HEK293T (cell line): ENCODE measurements at regions not wholly inside any gene's neighbourhood (a gene's known extent, or its start where the extent isn't known, plus 50 kb on each side); places are given as distances from the start of the nearest gene placed in this dataset.

Source experiments
- BHLHE40 ChIP-seq: fragments of 450-650 bp; IDR thresholded peaks from 2 replicates; pipeline ENCODE4 v1.6.1; 2016; ENCODE audit warnings: mild to moderate bottlenecking, moderate library complexity, borderline replicate concordance
- CTBP1 ChIP-seq: fragments of 450-650 bp; IDR thresholded peaks from 2 replicates; pipeline ENCODE4 v1.6.1; 2016; ENCODE audit warnings: borderline replicate concordance
- ELF4 ChIP-seq: fragments of 450-650 bp; IDR thresholded peaks from 2 replicates; pipeline ENCODE4 v1.6.1; 2017; ENCODE audit warnings: antibody characterized with exemption
- FOXA1 ChIP-seq: fragments of 450-650 bp; IDR thresholded peaks from 2 replicates; pipeline ENCODE4 v1.6.1; 2016; ENCODE audit warnings: mild to moderate bottlenecking
- FOXM1 ChIP-seq: fragments of 450-650 bp; IDR thresholded peaks from 2 replicates; pipeline ENCODE4 v1.6.1; 2017; ENCODE audit warnings: mild to moderate bottlenecking, borderline replicate concordance
- HDGF ChIP-seq: fragments of 450-650 bp; IDR thresholded peaks from 2 replicates; pipeline ENCODE4 v1.6.1; 2017; ENCODE audit warnings: antibody characterized with exemption, borderline replicate concordance
- NFRKB ChIP-seq: fragments of 450-650 bp; IDR thresholded peaks from 2 replicates; pipeline ENCODE4 v1.6.1; 2016; ENCODE audit warnings: mild to moderate bottlenecking, moderate library complexity
- SP1 ChIP-seq: fragments of 450-650 bp; IDR thresholded peaks from 2 replicates; pipeline ENCODE4 v1.6.1; 2017
- SUZ12 ChIP-seq: fragments of 450-650 bp; IDR thresholded peaks from 2 replicates; pipeline ENCODE4 v1.6.1; 2016; ENCODE audit warnings: mild to moderate bottlenecking
- TARDBP ChIP-seq: fragments of 450-650 bp; IDR thresholded peaks from 2 replicates; pipeline ENCODE4 v1.6.1; 2016
- TF ChIP-seq, protein P1 (sequence below): fragments of 450-650 bp; IDR thresholded peaks from 2 replicates; pipeline ENCODE4 v1.6.1; 2016

DNA sequence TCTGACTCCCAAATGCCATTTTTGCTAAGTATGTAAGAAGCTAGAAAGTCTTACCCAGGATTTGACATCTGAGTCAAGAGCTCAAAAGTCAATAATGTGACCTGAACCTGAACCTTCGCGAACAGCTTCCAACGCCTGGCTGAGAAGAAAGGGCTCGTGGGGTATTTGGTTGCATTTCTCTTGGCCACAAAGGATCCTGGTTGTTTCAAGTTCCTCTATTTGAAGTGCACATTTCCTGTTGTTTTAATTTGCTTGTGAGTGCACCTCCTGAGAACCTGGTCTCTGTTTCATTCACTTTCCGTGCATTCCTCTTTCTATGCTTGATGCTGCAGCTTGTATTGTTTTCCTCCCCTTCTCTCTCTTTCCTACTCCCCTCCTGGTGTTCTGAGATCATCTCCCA, 212.5 kb downstream of the FOXA2 start:
- TF ChIP-seq SUZ12 (no peak), BHLHE40 (no peak), FOXA1 (no peak), NFRKB (no peak), ELF4 (no peak), FOXM1 (no peak), SP1 (no peak), HDGF (no peak), TARDBP (no peak), CTBP1 (no peak)
- TF ChIP-seq, protein P1, sequence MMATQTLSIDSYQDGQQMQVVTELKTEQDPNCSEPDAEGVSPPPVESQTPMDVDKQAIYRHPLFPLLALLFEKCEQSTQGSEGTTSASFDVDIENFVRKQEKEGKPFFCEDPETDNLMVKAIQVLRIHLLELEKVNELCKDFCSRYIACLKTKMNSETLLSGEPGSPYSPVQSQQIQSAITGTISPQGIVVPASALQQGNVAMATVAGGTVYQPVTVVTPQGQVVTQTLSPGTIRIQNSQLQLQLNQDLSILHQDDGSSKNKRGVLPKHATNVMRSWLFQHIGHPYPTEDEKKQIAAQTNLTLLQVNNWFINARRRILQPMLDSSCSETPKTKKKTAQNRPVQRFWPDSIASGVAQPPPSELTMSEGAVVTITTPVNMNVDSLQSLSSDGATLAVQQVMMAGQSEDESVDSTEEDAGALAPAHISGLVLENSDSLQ = no peak
